GM21576 (cell line): ENCODE measurements at regions not wholly inside any gene's neighbourhood (a gene's known extent, or its start where the extent isn't known, plus 50 kb on each side); places are given as distances from the start of the nearest gene placed in this dataset.

ENCODE experiments used
- ATAC-seq: cut with Tn5 transposase; IDR thresholded peaks from one replicate; pipeline ENCODE4 v1.9.1; 2021; ENCODE audit warnings: mild to moderate bottlenecking, moderate library complexity; ENCODE audit not compliant: unreplicated experiment

GRCh38 chrX:13266641-13267345 lies 53.1 kb downstream of the ATXN3L start:
- ATAC-seq: no peak

- no peak for ATAC-seq
Measured at GRCh38 chrX:13265549-13266132, 54.2 kb downstream of the ATXN3L start.

DNA sequence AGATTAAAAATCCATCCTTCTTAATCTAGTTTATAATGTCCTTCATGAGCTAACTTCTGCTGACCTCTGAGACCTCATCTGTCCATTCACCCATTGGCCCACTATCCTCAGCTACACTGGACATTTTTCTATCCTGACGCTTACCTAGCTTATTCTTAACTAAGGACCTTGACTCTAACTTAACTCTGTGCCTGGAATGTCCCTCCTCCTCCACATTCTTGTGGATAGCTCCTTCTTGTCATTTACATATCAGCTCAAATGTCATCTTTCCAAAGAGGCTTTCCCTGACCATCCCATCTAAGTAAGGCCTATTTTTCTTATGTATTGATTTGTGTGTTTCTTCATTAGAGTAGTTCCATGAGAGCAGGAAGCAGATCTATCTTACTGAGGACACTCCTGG lies 54.7 kb downstream of the ATXN3L start:
- ATAC-seq: no peak

DNA sequence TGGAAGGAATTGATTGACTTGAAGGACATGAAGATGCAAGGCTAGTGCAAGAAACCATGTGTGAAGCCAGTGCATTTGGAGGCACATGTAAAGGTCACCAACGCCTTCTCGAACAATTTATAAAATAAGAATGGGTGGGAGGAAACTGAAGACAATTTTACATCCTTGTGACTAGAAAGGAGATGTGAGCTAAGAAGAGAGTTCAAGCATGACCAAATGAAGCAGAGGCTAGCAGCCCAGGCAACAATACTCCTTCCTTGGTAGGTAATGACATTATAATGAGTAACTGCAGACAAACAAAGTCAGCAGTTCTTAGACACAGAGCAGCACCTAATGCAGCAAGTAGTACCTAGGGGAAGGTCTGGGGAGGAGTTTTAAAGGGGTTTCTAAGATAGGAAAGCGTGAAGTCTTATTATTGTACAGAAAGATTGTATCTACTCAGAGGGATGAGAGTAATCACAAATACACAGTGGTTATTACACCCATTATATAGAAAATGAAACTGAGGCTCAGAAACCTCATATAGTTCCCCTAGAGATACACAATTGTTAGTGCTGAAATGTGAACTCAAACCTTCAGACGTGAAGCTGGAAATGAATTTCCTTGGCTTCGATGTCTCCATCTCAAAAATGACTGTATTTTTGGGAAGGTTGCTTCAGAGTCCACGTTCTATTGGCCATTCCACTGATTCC lies 56.1 kb downstream of the ATXN3L start:
- peak; percentile 77 for ATAC-seq

DNA sequence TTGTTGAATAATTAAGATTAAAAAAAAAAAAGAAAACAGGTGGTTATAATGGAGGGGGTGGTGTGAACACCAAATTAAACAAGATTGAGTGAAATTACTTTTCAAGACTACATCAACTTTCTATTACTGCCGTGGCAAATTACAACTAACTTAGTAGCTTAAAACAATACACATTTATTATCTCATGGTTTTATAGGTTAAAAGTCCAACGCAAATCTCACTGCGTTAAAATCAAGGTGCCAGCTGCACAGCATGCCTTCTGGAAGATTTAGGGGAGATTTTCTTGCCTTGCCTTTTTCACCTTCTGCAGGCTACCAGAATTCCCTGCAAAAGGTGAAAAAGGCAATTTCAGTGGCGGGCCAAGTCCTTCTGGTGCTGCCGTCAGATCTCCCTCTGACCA lies 58.5 kb downstream of the ATXN3L start:
- ATAC-seq: no peak

GRCh38 chrX:13260598-13260997 lies 59.3 kb downstream of the ATXN3L start:
- no peak for ATAC-seq

GRCh38 chrX:13258725-13259124 lies 61.1 kb downstream of the ATXN3L start:
- ATAC-seq: no peak

DNA sequence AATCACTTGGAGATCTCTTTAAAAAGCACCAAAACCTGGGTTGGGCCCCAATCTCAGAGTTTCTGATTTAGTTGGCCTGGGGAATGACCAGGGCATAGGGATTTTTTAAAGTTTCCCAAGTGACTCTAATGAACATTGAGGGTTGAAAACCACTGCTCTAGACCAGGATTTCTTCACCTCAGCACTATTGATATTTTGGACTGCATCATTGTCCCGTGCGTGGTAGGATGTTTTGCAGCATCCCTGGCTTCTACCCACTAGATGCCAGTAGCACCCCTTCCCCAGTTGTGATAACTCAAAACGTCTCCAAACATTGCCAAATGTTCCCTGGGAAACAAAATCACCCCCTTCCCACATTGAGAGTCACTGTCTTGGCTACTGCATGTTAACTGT lies 61.8 kb downstream of the ATXN3L start:
- peak; percentile 1 for ATAC-seq

DNA sequence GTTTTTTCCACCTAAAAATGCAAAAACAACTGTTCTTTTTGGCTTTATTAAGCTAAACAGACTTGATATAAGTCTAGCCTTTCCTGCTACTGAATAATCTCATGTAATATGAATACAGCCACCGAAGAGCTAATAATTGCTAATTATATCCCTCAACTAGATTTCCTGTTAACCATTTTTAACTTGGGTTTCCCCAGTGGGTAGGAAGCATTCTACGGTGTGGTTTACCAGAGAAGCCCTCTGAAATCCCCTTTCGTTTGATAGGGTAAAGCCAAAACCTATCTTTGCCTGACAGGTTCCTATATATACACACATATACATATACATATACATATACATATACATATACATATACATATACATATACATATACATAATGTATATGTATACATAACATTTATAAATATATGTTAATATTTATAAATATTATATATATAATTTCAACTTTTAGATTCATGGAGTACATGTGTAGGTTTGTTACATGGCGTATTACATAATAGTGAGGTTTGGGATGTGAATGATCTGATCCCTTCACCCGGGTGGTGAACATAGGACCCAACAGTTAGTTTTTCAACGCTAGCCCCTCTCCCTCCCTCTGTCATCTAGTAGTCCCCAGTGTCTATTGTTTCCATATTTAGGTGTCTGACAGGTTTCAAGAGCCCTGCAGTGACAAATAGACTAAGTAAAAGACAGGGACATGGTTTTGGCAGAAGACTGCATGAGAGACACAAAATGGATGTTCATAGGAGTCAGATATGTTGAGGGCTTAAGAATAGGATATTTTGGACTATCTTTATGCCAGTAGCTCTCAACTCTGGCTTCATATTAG lies 62.4 kb downstream of the ATXN3L start:
- ATAC-seq: peak; percentile 48

GRCh38 chrX:13256603-13257002 lies 63.2 kb downstream of the ATXN3L start:
- ATAC-seq: no peak

GRCh38 chrX:13254870-13255269 lies 65.0 kb downstream of the ATXN3L start:
- ATAC-seq: no peak

- peak; percentile 57 for ATAC-seq
Measured at GRCh38 chrX:13254076-13254785, 65.6 kb downstream of the ATXN3L start.

GRCh38 chrX:13253223-13253622 lies 66.6 kb downstream of the ATXN3L start:
- no peak for ATAC-seq

GRCh38 chrX:13252726-13253125 lies 67.1 kb downstream of the ATXN3L start:
- ATAC-seq: no peak

GRCh38 chrX:13250826-13251580 lies 68.8 kb downstream of the ATXN3L start:
- no peak for ATAC-seq

DNA sequence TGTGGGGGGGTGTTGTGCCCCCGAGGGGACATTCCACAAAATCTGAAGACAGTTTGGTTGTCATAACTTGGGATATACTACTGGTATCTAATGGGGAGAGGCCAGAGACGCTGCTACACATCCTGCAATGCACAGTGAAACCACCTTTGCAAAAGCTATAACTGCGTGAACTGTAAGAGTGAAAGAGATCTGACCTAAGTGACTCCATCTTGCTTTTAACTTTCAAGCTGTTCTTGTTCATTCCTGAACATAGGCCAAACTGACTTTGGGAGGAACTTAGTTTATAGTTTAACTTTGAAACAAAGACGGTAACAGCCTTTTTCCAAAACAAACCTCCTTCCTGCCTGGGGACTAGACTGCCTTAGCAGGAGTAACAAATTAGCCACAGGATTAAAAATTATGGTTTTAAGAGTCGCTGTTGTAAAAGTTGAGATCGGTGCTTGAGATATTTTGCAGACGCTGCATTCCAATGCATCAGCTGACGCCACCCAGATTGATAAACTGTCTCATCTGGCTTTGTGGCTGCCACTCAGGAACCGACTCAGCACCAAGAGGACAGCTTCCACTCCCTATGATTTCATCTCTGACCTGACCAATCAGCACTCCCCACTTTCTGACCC lies 70.9 kb downstream of the ATXN3L start:
- ATAC-seq: no peak

GRCh38 chrX:13239272-13239671 lies 80.6 kb downstream of the ATXN3L start:
- no peak for ATAC-seq

DNA sequence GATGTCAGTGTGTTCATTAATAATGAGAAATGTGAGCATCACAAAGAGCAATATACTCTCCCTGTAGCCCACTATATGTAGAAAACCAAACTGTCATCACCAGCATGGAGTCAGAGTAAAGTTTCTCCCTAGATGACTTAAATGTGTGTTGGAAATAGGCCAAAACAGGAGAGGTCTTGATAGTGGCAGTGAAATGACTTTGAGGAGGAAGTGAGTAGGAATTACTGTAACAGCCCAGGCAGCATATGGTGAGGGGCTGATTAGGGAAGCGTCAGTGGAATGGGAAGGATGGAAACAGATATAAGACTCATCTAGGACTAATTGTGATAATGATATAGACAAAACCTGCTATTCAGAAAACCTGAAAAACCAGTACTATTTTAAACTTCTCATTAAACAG lies 83.9 kb downstream of the ATXN3L start:
- no peak for ATAC-seq

GRCh38 chrX:13232484-13232883 lies 87.4 kb downstream of the ATXN3L start:
- no peak for ATAC-seq

DNA sequence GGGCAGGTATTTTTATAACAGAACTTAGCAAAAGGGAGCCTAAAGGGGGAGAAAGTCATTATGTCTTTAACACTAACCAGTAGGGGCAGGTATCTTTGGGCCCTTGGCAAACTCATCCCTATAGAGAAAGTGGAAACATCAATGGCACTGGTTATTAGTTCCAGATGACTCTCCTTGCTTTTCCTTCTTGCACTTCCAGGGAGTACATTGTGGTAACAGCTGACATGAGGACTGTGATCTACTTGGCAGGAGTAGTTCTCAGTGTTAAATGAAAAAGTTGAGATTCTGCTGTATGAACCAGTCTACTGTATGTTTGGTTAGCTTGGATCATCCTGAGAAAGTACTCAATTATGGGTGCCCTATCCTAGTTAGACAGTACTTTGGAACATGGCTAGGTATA lies 93.6 kb downstream of the ATXN3L start:
- no peak for ATAC-seq
